GM21528 (cell line): ENCODE measurements at regions not wholly inside any gene's neighbourhood (a gene's known extent, or its start where the extent isn't known, plus 50 kb on each side); places are given as distances from the start of the nearest gene placed in this dataset.

Source experiments
- ATAC-seq: cut with Tn5 transposase; IDR thresholded peaks from one replicate; pipeline ENCODE4 v1.9.1; 2021; ENCODE audit warnings: mild to moderate bottlenecking, moderate library complexity; ENCODE audit not compliant: unreplicated experiment, low FRiP score

DNA sequence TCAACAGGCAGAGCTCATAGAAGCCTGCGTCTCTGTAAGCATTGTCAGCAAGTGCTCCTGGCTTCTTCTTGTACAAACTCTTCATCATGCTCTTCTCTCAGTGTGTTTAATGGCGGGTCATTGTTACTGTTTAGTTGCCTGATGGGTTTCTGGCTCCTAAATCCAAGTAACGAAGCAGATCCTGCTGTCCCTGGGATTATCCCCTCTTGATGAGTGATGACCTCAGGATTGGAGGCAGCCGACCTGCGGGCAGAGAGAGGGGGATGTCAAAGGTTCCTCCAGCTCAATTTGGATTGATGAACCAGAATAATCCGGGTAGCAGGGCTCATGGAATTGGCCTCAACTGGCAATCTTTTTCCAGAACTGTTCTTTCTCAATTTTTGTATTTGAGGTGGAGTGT is 66.1 kb upstream of the BARHL2 start:
- no peak for ATAC-seq

DNA sequence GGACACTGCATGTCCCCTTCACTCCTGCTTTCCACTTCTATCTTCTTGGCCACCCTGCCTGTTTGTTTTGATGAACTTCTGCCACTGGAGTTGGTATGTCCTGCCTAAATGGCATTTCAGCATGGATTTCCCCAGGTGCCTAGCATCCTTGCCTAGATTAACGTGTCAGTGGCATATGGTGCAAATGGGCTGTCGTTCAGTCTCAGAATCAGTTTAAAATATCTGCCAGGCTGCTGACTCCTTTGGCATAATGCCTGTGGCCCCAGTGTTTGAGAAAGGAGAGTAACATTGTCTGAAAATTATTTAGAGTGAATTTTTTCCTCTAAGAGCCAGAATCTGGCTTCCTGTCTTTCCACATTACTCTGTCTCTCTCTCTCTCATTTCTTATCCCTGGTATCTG is 64.9 kb upstream of the BARHL2 start:
- ATAC-seq: no peak

DNA sequence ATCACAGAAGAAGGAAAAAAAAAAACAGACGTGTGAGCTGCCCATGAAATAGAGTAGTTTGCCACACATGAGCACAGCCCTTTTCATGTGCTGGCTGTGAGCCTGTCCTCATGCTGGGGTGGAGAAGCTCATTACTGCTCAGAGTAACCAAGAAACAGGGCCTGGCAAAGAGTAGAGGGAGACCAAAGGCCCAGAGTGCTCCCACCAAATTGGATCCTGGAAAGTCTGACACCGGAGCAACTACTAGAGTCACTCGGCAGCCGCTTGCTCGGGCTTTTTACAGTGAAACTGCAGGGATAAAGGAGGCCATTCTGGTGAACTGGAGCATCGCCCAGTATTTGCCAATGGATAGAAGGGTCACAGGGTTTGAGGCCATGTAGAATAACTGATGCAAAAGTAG is 64.4 kb upstream of the BARHL2 start:
- no peak for ATAC-seq

DNA sequence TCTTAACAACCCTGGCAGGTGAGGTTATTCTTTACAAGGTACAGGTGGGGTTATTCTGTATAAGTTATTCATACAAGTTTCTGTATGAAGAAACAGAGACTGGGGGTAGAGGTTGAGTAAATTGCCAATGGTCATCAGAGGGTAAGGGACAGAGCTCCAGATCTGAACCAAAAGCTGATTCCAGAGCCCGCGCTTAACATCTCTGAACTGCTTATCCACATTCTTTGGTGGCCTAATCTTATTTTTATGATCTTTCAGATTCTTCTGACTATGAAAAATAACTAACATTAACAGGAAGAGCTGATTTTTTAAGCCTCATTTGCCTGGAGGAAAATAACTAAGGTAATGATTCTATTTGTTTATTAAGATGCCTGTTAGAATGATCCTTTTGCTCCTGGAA is 63.9 kb upstream of the BARHL2 start:
- no peak for ATAC-seq

DNA sequence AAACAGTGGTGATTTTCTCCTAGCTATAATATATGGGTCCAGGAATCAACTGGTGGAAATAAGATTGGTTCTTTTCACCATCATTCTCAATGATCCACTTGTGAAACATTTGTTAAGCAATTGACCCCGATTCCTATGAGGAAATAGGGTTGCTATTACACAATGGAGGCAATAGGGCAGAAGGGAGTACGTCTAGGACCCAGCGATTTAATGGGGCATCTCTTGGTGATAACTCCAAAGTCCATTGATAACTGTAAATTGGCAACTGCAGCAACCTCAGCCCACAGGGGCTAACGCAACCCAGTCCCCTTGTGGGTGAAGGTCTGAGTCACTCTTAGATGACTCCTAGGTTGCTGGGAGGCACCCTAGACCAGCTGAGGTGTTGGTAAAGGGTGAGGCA is 62.5 kb upstream of the BARHL2 start:
- ATAC-seq: no peak

DNA sequence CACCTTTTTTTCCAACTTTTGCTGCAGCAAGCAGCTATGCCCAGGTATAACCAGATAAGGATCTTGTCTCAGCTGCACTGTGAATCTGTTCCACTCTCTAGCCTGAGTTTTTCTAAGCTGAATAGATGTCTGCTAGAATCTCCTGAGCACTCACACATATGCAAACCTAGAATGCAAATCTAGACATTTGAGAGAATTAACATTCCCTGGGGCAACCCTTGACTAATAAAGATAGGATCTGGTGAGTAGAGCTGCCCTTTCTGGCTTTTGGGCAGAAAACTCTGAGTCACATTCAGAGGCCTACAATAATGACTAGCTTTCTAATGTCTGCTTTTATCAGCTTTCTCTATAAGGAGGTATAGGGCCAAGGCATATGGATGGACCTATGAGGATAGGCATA is 61.4 kb upstream of the BARHL2 start:
- ATAC-seq: no peak

DNA sequence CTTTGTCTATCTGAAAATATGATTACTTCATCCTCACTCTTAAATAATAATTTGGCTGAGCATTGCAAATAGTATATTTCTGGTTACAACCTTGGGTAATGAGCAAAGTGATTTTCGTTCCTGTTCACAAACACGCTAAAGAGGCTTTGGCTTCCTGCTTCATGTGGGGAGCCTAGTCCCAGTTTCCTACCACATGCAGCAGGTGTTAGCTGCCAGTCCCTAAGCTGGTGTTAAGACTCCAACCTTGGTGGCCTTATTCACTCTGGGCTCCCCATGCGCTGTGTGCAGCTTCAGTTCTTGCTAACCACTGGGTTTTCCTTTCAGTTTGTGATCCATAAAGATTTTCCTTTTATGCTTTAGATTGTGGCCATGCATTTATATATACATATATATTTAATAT is 56.7 kb upstream of the BARHL2 start:
- no peak for ATAC-seq

DNA sequence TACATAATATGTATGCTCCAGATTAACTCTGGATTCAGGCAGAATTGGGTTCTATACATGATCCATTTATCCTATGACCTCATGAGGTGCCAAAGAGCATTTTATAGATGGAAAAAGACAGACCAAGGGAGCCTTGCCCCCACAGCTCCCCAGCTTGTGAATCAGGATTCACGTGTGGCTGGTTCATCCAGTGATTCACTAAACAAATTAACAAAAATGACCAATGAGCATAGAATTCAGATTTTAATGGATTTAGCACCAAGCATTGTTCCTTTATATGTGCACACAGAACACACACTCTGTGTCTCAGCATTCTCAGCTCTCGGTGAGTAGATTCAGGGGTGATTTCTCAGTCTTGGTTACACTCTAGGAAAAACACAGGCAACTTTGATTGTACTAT is 51.7 kb upstream of the BARHL2 start:
- no peak for ATAC-seq

DNA sequence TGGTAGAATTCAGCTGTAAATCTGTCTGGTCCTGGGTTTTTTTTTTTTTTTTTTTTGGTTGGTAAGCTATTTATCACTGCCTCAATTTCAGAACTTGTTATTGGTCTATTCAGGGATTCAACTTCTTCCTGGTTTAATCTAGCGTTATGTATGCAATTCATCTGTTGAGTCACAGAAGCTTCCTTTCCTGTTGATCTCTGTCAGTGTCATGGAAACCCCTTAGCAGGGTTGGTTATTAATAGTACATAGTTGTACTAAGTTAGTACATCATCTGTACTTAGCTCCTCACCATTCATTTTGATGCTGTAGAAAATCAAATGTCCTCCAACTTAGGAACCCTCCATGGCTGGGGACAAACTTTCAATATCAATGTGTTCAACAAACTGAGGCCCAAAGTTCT is 51.0 kb upstream of the BARHL2 start:
- ATAC-seq: no peak
